ENCODE measurements at regions not wholly inside any gene's neighbourhood (a gene's known extent, or its start where the extent isn't known, plus 50 kb on each side); places are given as distances from the start of the nearest gene placed in this dataset.

DNA sequence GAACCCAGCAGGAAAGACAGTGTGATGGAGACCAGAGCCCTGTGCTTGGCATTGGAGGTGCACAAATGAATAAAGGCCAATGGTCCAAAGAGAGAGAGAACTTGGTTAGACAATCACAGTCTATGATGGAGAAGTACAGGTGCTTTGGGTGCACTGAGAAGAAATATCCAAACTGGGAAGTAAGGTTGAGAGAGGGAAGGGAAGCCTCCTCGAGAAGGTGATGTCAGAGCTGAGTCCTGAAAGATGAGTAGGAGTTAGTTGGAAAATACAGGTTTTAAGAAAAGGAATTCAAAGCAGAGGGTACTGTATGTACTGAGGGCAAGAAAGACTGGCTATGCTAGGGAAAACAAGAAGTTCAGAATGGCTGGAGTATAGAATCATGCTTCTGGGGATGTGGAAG, 94.1 kb upstream of the CD53 start:
- TF ChIP-seq, protein P1, sequence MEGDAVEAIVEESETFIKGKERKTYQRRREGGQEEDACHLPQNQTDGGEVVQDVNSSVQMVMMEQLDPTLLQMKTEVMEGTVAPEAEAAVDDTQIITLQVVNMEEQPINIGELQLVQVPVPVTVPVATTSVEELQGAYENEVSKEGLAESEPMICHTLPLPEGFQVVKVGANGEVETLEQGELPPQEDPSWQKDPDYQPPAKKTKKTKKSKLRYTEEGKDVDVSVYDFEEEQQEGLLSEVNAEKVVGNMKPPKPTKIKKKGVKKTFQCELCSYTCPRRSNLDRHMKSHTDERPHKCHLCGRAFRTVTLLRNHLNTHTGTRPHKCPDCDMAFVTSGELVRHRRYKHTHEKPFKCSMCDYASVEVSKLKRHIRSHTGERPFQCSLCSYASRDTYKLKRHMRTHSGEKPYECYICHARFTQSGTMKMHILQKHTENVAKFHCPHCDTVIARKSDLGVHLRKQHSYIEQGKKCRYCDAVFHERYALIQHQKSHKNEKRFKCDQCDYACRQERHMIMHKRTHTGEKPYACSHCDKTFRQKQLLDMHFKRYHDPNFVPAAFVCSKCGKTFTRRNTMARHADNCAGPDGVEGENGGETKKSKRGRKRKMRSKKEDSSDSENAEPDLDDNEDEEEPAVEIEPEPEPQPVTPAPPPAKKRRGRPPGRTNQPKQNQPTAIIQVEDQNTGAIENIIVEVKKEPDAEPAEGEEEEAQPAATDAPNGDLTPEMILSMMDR (IDR thresholded peaks at IDR 0.05), result no peak
- TF ChIP-seq POLR2A (IDR thresholded peaks at IDR 0.05), result no peak
- H3K4me3 ChIP-seq, result no peak overlapping the region
- intact Hi-C loops (cut with DNase I; ENCODE audit: low total_unique reads), result no loop called here
- no peak overlapping the region for H3K27ac ChIP-seq
- WGBS, 2 donors, result 45 to 66% methylated on average over 1 of the region's 1 CpG
- H3K9me3 ChIP-seq, result no peaks in the 10 kb centered on the region
- H3K4me1 ChIP-seq, result no peaks in the 10 kb centered on the region
- H3K27me3 ChIP-seq, result no peaks in the 10 kb centered on the region
- H3K36me3 ChIP-seq (ENCODE audit: low read depth, missing control alignments), result no peaks in the 10 kb centered on the region
- no peak for DNase-seq

DNA sequence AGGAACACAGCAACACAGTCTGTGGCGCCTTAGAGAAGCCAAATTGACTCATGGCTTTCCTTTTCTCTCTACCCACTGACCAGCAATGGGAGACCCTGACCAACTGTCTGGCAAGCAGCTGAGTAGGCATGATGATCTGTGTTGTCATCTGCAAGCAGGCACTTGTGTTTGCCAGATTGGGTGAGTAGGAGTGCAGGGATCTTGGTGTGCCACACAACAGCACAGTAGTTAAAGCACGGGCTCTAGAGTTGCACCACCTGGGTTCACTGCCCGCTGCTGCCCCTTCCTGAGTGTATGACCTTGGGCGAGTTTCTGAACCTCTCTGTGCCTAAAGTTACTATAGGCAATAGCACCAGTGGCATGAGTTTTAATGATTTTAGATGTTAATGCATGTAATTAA, 95.7 kb upstream of the CD53 start:
- H3K27me3 ChIP-seq, result no peaks in the 10 kb centered on the region
- H3K9me3 ChIP-seq, result no peaks in the 10 kb centered on the region
- no peak overlapping the region for H3K4me3 ChIP-seq
- intact Hi-C loops (cut with DNase I; ENCODE audit: low total_unique reads), result no loop called here
- WGBS, 2 donors, result 67 to 81% methylated on average over 4 of the region's 4 CpGs
- no peak for TF ChIP-seq POLR2A (IDR thresholded peaks at IDR 0.05)
- TF ChIP-seq, protein P1 (IDR thresholded peaks at IDR 0.05), result no peak
- H3K4me1 ChIP-seq, result no peaks in the 10 kb centered on the region
- no peak for DNase-seq
- no peak overlapping the region for H3K27ac ChIP-seq
- H3K36me3 ChIP-seq (ENCODE audit: low read depth, missing control alignments), result no peaks in the 10 kb centered on the region

DNA sequence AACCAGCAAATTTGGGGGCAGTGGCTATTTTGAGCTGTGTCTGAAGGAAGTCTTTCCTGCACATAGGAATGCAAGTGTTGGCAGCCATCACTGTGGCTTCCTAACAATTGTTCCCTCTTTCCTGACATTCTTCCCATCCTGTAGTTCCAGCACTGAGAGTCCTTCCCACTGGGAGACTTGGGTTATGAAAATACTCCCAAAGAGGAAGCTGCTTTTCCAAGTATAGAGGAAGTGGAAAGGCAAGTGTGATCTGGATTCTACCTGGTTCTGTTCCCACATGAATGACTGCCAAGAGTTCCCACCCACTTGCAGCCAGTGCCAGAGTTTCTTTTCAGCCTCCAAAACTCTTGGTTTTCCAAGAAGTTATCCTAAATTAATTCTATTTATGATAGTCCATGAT, 98.5 kb upstream of the CD53 start:
- intact Hi-C loops (cut with DNase I; ENCODE audit: low total_unique reads), result no loop called here
- no peak overlapping the region for H3K4me3 ChIP-seq
- H3K27ac ChIP-seq, result no peak overlapping the region
- no peak for TF ChIP-seq POLR2A (IDR thresholded peaks at IDR 0.05)
- TF ChIP-seq, protein P1 (IDR thresholded peaks at IDR 0.05), result no peak
- no peaks in the 10 kb centered on the region for H3K4me1 ChIP-seq
- no peaks in the 10 kb centered on the region for H3K9me3 ChIP-seq
- no peaks in the 10 kb centered on the region for H3K27me3 ChIP-seq
- no peak for DNase-seq
- H3K36me3 ChIP-seq (ENCODE audit: low read depth, missing control alignments), result no peaks in the 10 kb centered on the region

DNA sequence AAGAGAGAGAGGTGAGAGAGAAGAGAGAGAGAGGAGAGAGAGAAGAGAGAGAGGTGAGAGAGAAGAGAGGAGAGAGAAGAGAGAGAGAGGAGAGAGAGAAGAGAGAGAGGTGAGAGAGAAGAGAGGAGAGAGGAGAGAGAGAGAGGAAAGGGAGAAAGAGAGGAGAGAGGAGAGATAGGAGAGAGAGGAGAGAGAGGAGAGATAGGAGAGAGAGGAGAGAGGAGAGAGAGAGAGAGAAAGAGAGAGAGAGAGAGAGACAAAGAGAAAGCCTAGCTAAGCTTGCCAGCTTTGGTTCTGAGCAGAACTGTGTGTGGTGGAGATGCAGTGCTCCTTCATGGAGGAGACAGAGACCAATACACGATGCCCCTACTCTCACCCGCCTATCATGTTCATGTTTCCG, 99.1 kb upstream of the KCNA3 start:
- intact Hi-C loops (cut with DNase I; ENCODE audit: low total_unique reads), result no loop called here
- Histone ChIP-seq H3K4me3 (no peak overlapping the region), H3K27me3 (no peaks in the 10 kb centered on the region), H3K4me1 (no peaks in the 10 kb centered on the region), H3K9me3 (no peaks in the 10 kb centered on the region), H3K27ac (no peak overlapping the region), H3K36me3 (ENCODE audit: low read depth, missing control alignments) (no peaks in the 10 kb centered on the region)
- DNase-seq, result no peak
- TF ChIP-seq, protein P1 (IDR thresholded peaks at IDR 0.05), result no peak
- no peak for TF ChIP-seq POLR2A (IDR thresholded peaks at IDR 0.05)
- 40 to 53% methylated on average over 3 of the region's 3 CpGs for WGBS, 2 donors

DNA sequence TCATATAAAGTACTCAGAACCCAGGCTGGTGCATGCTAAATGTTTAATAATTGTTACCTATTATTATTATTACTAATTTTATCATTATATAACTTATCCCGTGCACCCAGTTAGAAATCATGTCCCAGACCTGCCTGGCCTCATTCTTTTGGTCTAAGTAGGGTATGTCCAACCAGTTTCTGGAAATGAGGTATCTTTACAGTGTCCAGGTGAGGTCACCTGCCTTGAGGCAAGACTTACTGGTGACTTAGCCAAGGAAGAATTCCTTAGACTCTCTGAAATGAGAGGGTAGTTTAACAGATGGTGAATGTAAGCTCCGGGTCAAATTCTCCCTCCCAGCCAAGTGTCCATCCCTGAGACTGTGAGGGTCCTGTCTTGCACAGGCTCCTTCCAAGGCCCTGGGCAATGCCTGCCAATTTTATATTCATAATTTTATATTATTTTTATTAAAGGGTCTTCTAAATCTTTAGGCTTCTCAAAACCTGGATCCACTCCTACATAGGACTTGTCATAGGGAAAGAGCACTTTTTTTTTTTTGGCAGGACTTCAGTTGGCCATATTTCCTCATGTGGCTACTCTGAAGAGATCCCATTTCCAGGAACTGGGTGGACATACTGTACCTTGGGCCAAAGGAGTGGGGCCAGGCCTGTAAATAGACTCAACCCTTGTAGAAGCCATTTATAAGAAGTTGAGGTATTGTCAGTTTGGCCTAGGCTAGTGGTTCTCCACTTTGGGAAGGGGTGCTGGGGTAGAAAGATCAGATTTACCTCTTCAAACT, 96.7 kb upstream of the KCNA3 start:
- WGBS, 2 donors, result 87 to 92% methylated on average over 2 of the region's 2 CpGs
- no peaks in the 10 kb centered on the region for H3K9me3 ChIP-seq
- no peaks in the 10 kb centered on the region for H3K36me3 ChIP-seq (ENCODE audit: low read depth, missing control alignments)
- intact Hi-C loops (cut with DNase I; ENCODE audit: low total_unique reads), result no loop called here
- DNase-seq, result no peak
- TF ChIP-seq POLR2A (IDR thresholded peaks at IDR 0.05), result no peak
- TF ChIP-seq, protein P1 (IDR thresholded peaks at IDR 0.05), result no peak
- H3K27me3 ChIP-seq, result no peaks in the 10 kb centered on the region
- no peak overlapping the region for H3K4me3 ChIP-seq
- H3K27ac ChIP-seq, result no peak overlapping the region
- no peaks in the 10 kb centered on the region for H3K4me1 ChIP-seq
